Sigmoid colon (tissue), 6 donors: ENCODE measurements at regions not wholly inside any gene's neighbourhood (a gene's known extent, or its start where the extent isn't known, plus 50 kb on each side); places are given as distances from the start of the nearest gene placed in this dataset.

Experiments used
- DNase-seq: peaks from one replicate; pipeline ENCODE4 v3.0.0-alpha.2; 2019
- H3K27ac ChIP-seq, 4 donors: fragments of 200-600 bp; sonication (generic); one replicate each; pipeline ENCODE4 v1.5.1; 2016 to 2019; ENCODE audit warnings: mild to moderate bottlenecking in 1 of 4
- H3K27me3 ChIP-seq, 3 donors: fragments of 200-600 bp; sonication (generic); one replicate each; pipeline ENCODE4 v1.5.1; 2019; ENCODE audit warnings: mild to moderate bottlenecking in 1 of 3
- H3K36me3 ChIP-seq, 4 donors: fragments of 200-600 bp; sonication (generic); one replicate each; pipeline ENCODE4 v1.5.1; 2016 to 2019
- H3K4me1 ChIP-seq, 4 donors: fragments of 200-600 bp; sonication (generic); one replicate each; pipeline ENCODE4 v1.5.1; 2017 to 2019
- H3K4me3 ChIP-seq, 4 donors: fragments of 200-600 bp; sonication (generic); one replicate each; pipeline ENCODE4 v1.5.1; 2017 to 2019; ENCODE audit warnings: mild to moderate bottlenecking in 2 of 4, moderate library complexity in 1 of 4
- H3K9me3 ChIP-seq, 4 donors: fragments of 200-600 bp in 3 of 4; sonication (generic) in 3 of 4; one replicate each; pipeline versions ENCODE4 v1.5.1 to v1.6.1; 2013 to 2019
- EP300 ChIP-seq, 4 donors: sonication (generic); formaldehyde crosslinking; IDR thresholded peaks; one replicate each; pipeline ENCODE4 v1.6.1; 2017; ENCODE audit warnings: antibody characterized with exemption in 4 of 4
- POLR2A ChIP-seq, 2 donors: fragments of 450-650 bp; IDR thresholded peaks; one replicate each; pipeline ENCODE4 v1.6.1; 2016; ENCODE audit warnings: antibody characterized with exemption in 2 of 2, mild to moderate bottlenecking in 2 of 2, moderate library complexity in 2 of 2
- POLR2AphosphoS5 ChIP-seq, 4 donors: sonication (generic); formaldehyde crosslinking; IDR thresholded peaks; one replicate each; pipeline ENCODE4 v1.6.1; 2017; ENCODE audit warnings: antibody characterized with exemption in 4 of 4
- WGBS, 2 donors: extraction: QIAGEN DNeasy Blood & Tissue Kit; methylation state at CpG; one replicate each; pipeline ENCODE4 v1.1.7; 2013; 5-methylcytosine and 5-hydroxymethylcytosine counted together
- intact Hi-C: fragments of 100-400 bp; cut with DNase I; formaldehyde crosslinking; loops from one replicate; pipeline ENCODE4 v1.15.1; 2023
- TF ChIP-seq, protein P1 (sequence below), 4 experiments: fragments of 450-650 bp in 3 of 4; fragments of 200-600 bp in 1 of 4; IDR thresholded peaks; one replicate each; pipeline ENCODE4 v1.5.1; 2016 to 2019; ENCODE audit warnings: antibody characterized with exemption in 4 of 4, mild to moderate bottlenecking in 3 of 4, moderate library complexity in 2 of 4
- donor health status: healthy with polysubstance abuse.
- donor health status: healthy.

DNA sequence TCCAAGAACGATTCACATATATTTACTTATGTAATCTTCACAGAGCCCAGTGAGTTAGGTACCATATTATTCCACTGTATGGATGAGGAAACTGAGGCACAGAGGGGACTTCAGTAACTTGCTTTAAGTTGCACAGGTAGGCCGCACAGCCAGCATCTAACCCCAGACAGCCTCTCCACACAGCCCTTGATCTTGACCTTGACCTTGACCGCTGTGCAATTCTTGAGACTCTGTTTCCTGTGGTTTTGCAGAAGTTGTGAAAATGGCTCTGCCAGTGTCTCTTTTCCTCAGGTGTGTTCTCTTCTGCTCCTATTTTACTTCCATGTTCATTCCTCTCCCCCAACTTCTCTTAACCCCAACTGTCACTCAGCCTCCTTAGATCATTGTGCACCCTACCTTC, 206.5 kb downstream of the SOX11 start:
- no peak overlapping the region for H3K4me3 ChIP-seq
- intact Hi-C loops: no loop called here
- TF ChIP-seq POLR2AphosphoS5 (IDR thresholded peaks at IDR 0.05): no peak
- TF ChIP-seq EP300 (IDR thresholded peaks at IDR 0.05): no peak
- TF ChIP-seq POLR2A (IDR thresholded peaks at IDR 0.05): no peak
- TF ChIP-seq, protein P1, sequence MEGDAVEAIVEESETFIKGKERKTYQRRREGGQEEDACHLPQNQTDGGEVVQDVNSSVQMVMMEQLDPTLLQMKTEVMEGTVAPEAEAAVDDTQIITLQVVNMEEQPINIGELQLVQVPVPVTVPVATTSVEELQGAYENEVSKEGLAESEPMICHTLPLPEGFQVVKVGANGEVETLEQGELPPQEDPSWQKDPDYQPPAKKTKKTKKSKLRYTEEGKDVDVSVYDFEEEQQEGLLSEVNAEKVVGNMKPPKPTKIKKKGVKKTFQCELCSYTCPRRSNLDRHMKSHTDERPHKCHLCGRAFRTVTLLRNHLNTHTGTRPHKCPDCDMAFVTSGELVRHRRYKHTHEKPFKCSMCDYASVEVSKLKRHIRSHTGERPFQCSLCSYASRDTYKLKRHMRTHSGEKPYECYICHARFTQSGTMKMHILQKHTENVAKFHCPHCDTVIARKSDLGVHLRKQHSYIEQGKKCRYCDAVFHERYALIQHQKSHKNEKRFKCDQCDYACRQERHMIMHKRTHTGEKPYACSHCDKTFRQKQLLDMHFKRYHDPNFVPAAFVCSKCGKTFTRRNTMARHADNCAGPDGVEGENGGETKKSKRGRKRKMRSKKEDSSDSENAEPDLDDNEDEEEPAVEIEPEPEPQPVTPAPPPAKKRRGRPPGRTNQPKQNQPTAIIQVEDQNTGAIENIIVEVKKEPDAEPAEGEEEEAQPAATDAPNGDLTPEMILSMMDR (IDR thresholded peaks at IDR 0.05): no peak
- H3K9me3 ChIP-seq: peaks cover 0 to 4% (median 0%) of the 10 kb centered on the region in 4 donors
- 81 to 90% methylated on average over 3 of the region's 3 CpGs for WGBS, 2 donors
- no peak overlapping the region for H3K27ac ChIP-seq
- H3K27me3 ChIP-seq: no peaks in the 10 kb centered on the region
- H3K4me1 ChIP-seq: no peaks in the 10 kb centered on the region
- no peaks in the 10 kb centered on the region for H3K36me3 ChIP-seq
- DNase-seq: no peak

DNA sequence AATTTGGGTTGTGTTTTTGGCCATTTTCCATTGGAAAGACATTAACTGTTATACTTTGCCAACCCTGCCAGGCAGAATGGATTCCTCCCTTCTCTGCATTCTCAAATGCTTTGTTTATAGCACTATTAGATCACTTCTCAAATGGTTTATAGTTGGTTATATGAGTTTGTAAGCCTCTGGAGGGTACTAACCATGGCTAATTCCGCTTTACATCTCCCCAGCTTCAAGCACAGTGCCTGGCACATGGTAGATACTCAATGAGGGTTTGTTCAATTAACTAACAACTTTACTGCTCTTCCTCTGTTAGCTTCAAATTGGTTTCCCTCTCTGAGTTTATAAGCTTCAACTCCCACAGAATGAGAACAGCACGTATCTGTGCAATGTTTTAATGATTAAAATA, 213.5 kb downstream of the SOX11 start:
- no peaks in the 10 kb centered on the region for H3K9me3 ChIP-seq
- no peaks in the 10 kb centered on the region for H3K27me3 ChIP-seq
- H3K36me3 ChIP-seq: no peaks in the 10 kb centered on the region
- H3K27ac ChIP-seq: no peak overlapping the region
- H3K4me1 ChIP-seq: peaks cover 0 to 4% (median 0%) of the 10 kb centered on the region in 4 donors
- WGBS, 2 donors: 62 to 71% methylated on average over 2 of the region's 2 CpGs
- intact Hi-C loops: no loop called here
- TF ChIP-seq POLR2A (IDR thresholded peaks at IDR 0.05): no peak
- no peak for TF ChIP-seq POLR2AphosphoS5 (IDR thresholded peaks at IDR 0.05)
- TF ChIP-seq, protein P1 (IDR thresholded peaks at IDR 0.05): no peak
- no peak for TF ChIP-seq EP300 (IDR thresholded peaks at IDR 0.05)
- no peak overlapping the region for H3K4me3 ChIP-seq
- no peak for DNase-seq

DNA sequence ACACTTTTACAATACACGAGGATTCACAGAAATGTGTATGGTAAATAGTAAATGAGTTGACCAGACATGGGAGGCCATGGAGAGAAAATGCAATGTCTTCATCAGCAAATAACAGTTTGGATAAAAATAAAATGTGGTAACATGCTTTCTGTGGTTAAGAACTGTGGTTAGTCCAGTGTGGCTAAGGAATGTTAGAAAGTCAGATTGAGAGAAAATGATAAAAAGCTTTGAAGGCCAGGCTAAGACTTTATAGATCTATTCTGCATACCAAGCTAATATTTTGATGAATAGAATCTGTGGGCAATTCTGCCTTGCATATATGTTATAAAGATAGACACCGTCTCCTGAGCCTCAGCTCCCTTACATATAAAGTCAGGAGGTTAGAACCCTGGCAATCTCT, 215.9 kb downstream of the SOX11 start:
- no peak overlapping the region for H3K27ac ChIP-seq
- H3K4me3 ChIP-seq: no peak overlapping the region
- TF ChIP-seq POLR2AphosphoS5 (IDR thresholded peaks at IDR 0.05): no peak
- TF ChIP-seq EP300 (IDR thresholded peaks at IDR 0.05): no peak
- TF ChIP-seq POLR2A (IDR thresholded peaks at IDR 0.05): no peak
- TF ChIP-seq, protein P1 (IDR thresholded peaks at IDR 0.05): no peak
- no peaks in the 10 kb centered on the region for H3K36me3 ChIP-seq
- intact Hi-C loops: no loop called here
- peaks cover 0 to 4% (median 0%) of the 10 kb centered on the region in 4 donors for H3K4me1 ChIP-seq
- H3K9me3 ChIP-seq: no peaks in the 10 kb centered on the region
- no peaks in the 10 kb centered on the region for H3K27me3 ChIP-seq
- DNase-seq: no peak
- WGBS, 2 donors: 69 to 80% methylated on average over 2 of the region's 2 CpGs

DNA sequence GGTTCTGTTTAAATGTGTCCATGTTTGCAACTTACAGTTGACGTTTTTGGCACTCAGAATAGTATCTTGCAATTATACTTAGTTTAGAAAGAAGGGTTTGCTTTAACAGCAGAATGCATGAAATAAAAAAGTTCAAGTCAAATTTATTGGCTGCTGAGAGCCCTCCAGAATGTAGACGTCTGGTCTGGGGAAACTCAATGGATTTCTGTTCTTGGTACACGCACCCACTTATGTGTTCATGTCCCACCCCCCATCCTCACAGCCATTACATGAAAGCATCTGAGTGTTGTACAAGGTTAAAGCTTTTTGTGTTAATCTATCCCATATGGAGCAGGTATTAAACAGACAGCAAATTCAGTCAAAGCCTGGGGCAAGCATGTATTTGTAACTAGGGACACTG, 219.5 kb downstream of the SOX11 start:
- 53 to 66% methylated on average over 3 of the region's 3 CpGs for WGBS, 2 donors
- no peak for DNase-seq
- no peaks in the 10 kb centered on the region for H3K9me3 ChIP-seq
- intact Hi-C loops: no loop called here
- no peak overlapping the region for H3K4me3 ChIP-seq
- TF ChIP-seq EP300 (IDR thresholded peaks at IDR 0.05) (no peak), POLR2AphosphoS5 (IDR thresholded peaks at IDR 0.05) (no peak), POLR2A (IDR thresholded peaks at IDR 0.05) (no peak)
- TF ChIP-seq, protein P1 (IDR thresholded peaks at IDR 0.05): no peak
- H3K27ac ChIP-seq: no peak overlapping the region
- H3K4me1 ChIP-seq: peaks cover 0 to 13% (median 10%) of the 10 kb centered on the region in 4 donors
- no peaks in the 10 kb centered on the region for H3K27me3 ChIP-seq
- H3K36me3 ChIP-seq: no peaks in the 10 kb centered on the region

DNA sequence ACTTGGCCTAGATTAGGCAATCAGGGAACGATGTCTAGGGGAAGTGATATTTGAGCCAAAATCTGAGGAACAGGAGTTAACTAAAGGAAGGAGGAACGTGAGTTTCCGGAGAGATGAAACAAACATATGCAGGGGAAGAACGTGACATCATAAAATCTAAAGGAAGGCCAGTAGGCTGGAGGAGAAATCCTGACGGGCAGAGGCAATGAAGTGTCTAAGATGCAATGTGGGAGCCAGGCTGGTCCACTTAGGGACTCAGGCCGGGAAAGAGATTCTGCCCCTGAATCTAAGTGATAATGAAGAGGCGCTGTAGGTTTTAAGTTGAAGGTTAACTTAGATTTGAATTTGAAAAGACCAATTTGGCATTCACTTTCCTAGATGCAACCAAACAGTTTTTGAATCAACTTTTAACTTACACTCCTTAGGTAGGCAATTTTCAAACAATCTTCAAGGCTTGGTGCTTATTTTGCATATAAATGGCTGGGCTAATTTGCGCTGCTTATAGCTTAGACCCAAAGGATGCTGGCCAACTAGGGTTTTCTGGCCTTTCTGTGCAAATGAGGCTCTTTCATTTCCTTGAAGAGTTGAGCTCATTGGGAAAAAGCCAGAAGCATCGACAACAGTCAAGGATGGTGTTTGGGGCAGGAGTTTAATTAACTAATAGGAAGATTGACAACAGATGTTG, 221.7 kb downstream of the SOX11 start:
- H3K36me3 ChIP-seq: no peaks in the 10 kb centered on the region
- intact Hi-C loops: no loop called here
- 77% methylated on average over 9 of the region's 9 CpGs for WGBS, 2 donors
- H3K4me3 ChIP-seq: no peak overlapping the region
- no peak for TF ChIP-seq POLR2AphosphoS5 (IDR thresholded peaks at IDR 0.05)
- TF ChIP-seq POLR2A (IDR thresholded peaks at IDR 0.05): no peak
- no peak for TF ChIP-seq EP300 (IDR thresholded peaks at IDR 0.05)
- TF ChIP-seq, protein P1 (IDR thresholded peaks at IDR 0.05): no peak
- no peak overlapping the region for H3K27ac ChIP-seq
- DNase-seq: no peak
- H3K27me3 ChIP-seq: no peaks in the 10 kb centered on the region
- H3K9me3 ChIP-seq: peaks cover 0 to 3% (median 0%) of the 10 kb centered on the region in 4 donors
- H3K4me1 ChIP-seq: peaks cover 0 to 13% (median 10%) of the 10 kb centered on the region in 4 donors
